GM06990 (cell line): ENCODE measurements at regions not wholly inside any gene's neighbourhood (a gene's known extent, or its start where the extent isn't known, plus 50 kb on each side); places are given as distances from the start of the nearest gene placed in this dataset.
"Not testable (repeated sequence)": the region's sequence is repeated elsewhere in the genome, so short reads cannot be mapped to it uniquely, and the experiment has no call there.

Source experiments
- DNase-seq: peaks from one replicate; pipeline ENCODE4 v3.0.0-alpha.2; 2011; ENCODE audit not compliant: insufficient read length; ENCODE audit errors: extremely low read depth
- H3K27me3 ChIP-seq: replicated peaks from 2 replicates; pipeline ENCODE4 v1.6.0; 2011; ENCODE audit warnings: low read length; ENCODE audit not compliant: control insufficient read depth, insufficient read depth
- H3K36me3 ChIP-seq: 2 replicates; pipeline ENCODE4 v1.5.1; 2011; ENCODE audit warnings: low read length; ENCODE audit not compliant: control insufficient read depth, insufficient read depth
- H3K4me3 ChIP-seq: replicated peaks from 2 replicates; pipeline ENCODE4 v1.5.1; 2011; ENCODE audit warnings: low read depth, mild to moderate bottlenecking, control low read depth, low read length
- TF ChIP-seq, protein P1 (sequence below): IDR thresholded peaks from 2 replicates; pipeline ENCODE4 v1.5.1; 2011; ENCODE audit warnings: low read length, control low read depth, mild to moderate bottlenecking, inconsistent platforms; ENCODE audit not compliant: insufficient read depth, poor library complexity, severe bottlenecking

DNA sequence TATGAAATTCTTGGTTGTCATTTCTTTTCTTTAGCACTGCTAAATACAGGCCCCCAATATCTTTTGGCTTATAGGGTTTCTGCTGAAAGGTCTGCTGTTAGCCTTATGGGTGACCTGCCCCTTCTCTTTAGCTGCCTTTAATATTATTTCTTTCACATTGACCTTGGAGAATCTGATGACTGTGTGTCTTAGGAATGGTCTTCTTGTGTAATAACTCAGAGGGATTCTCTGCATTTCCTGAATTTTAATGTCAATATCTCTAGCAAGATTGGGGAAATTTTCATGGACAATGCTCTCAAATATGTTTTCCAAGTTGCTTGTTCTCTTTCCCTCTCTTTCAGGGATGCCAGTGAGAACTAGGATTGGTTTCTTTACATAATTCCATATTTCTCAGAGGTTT lies 292.4 kb downstream of the SLC7A11 start:
- Histone ChIP-seq H3K4me3 (no peak overlapping the region), H3K27me3 (no peaks in the 10 kb centered on the region), H3K36me3 (no peaks in the 10 kb centered on the region)
- TF ChIP-seq, protein P1, sequence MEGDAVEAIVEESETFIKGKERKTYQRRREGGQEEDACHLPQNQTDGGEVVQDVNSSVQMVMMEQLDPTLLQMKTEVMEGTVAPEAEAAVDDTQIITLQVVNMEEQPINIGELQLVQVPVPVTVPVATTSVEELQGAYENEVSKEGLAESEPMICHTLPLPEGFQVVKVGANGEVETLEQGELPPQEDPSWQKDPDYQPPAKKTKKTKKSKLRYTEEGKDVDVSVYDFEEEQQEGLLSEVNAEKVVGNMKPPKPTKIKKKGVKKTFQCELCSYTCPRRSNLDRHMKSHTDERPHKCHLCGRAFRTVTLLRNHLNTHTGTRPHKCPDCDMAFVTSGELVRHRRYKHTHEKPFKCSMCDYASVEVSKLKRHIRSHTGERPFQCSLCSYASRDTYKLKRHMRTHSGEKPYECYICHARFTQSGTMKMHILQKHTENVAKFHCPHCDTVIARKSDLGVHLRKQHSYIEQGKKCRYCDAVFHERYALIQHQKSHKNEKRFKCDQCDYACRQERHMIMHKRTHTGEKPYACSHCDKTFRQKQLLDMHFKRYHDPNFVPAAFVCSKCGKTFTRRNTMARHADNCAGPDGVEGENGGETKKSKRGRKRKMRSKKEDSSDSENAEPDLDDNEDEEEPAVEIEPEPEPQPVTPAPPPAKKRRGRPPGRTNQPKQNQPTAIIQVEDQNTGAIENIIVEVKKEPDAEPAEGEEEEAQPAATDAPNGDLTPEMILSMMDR: no peak
- no peak for DNase-seq

DNA sequence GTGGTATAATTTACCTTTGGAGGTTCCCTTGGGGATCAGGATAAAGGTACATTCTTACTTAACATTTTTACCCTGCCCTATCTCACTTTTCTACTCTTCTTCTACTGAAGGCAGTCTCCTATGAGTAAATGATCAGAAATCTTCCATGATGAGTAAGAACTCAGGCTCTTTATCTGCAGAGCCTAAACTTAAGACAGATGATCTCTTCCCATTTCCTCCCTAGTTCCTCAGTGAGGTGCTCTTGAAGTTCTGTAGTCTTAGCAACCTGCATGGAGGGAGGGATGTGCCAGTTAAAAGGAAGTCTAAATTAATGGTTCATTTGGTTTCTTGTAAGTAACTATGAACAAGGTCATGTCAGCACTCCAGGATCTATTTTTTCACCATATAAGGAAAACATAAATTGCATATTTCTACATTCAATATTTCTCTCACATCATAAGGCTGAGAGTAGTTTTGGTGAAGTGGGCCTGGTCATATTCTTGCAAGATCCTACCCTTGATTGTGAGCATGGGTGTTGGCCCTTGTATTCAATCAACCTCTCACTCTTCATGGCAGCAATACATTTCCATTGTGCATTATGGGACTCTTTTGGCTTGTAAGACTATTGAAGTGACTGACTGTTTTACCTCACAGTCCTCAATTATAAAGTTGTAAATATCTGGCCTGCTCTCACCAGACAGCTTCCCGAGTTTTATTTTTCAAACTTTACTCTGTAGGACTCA lies 295.5 kb downstream of the SLC7A11 start:
- Histone ChIP-seq H3K36me3 (no peaks in the 10 kb centered on the region), H3K27me3 (no peaks in the 10 kb centered on the region), H3K4me3 (no peak overlapping the region)
- no peak for DNase-seq
- TF ChIP-seq, protein P1: no peak

DNA sequence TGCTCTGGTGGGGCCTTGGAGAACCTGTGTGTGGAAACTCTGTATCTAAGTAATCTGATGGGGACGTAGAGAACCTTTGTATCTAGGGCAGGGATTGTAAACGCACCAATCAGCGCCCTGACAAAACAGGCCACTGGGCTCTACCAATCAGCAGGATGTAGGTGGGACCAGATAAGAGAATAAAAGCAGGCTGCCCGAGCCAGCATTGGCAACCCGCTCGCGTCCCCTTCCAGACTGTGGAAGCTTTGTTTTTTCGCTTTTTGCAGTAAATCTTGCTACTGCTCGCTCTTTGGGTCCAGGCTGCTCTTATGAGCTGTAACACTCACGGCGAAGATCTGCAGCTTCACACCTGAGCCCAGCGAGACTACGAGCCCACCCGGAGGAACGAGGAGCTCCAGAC lies 299.3 kb downstream of the SLC7A11 start:
- not testable (repeated sequence) for H3K36me3 ChIP-seq, H3K27me3 ChIP-seq, DNase-seq, H3K4me3 ChIP-seq

DNA sequence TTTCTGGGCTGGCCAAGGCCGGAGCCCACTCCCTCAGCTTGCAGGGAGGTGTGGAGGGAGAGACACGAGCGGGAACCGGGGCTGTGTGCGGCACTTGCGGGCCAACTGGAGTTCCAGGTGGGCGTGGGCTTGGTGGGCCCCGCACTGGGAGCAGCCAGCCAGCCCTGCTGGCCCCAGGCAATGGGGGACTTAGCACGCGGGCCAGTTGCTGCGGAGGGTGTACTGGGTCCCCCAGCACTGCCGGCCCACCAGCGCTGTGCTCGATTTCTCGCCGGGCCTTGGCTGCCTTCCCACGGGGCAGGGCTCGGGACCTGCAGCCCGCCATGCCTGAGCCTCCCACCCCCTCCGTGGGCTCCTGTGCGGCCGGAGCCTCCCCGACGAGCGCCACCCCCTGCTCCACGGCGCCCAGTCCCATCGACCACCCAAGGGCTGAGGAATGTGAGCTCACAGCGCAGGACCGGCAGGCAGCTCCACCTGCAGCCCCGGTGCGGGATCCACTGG lies 300.1 kb downstream of the SLC7A11 start:
- H3K27me3 ChIP-seq, H3K4me3 ChIP-seq, DNase-seq, H3K36me3 ChIP-seq: not testable (repeated sequence)

DNA sequence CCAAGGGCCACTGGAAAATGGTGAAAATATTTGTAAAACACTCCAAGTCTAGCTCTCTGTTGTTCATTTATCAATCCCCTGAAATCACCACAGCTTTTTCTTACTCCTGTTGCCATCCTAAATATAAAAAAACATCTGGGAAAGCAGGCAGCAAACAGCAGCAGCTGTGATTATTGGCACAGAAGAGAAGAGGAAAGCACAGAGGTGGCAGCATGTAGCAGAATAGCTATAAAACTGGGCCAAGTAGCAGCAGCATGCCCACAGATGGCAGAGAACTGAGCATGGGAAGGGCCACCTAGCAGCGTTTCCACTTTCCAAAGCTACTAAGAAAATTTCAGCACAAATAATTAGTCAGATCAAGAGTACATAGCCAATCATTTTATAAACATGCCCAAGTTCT lies 307.2 kb downstream of the SLC7A11 start:
- TF ChIP-seq, protein P1: no peak
- H3K36me3 ChIP-seq: no peaks in the 10 kb centered on the region
- H3K4me3 ChIP-seq: no peak overlapping the region
- no peak for DNase-seq
- no peaks in the 10 kb centered on the region for H3K27me3 ChIP-seq

DNA sequence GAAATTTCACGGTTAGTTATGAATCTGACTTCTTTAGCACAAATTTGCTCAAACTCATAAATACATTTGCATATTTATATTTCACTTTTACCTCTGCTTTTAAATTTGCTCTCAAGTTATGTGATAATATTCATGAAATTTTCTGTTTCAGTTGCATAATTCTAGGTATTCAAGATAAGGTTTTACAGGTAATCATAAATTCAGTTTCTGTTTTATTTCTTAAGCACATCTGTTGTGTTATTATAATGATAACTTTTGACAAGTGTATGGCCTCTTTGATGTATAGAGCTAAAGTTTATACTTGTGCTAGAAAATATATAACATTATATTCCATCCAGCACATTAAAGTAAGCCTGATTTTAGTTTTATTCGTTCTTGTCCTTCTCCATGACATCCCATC lies 308.1 kb downstream of the SLC7A11 start:
- Histone ChIP-seq H3K27me3 (no peaks in the 10 kb centered on the region), H3K4me3 (no peak overlapping the region), H3K36me3 (no peaks in the 10 kb centered on the region)
- TF ChIP-seq, protein P1: no peak
- DNase-seq: no peak

DNA sequence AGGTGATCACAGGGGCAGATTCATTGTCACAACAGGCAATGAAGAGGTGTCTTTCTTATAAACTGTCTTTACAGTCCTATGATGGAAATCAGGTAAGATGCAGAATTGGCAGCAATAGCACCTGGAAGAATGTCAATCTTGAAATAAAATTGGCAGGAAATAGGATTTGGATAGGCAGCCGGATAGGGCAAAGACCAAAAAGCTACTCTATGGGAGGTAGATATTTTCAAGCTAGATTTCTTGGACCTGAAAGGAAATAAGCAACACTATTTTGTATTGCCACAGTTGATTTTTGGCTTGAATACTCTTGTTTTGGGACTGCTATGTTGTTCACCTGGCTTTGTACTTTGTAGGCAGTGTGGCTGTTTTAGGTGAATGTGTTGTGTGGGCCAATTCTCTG lies 314.2 kb downstream of the SLC7A11 start:
- H3K36me3 ChIP-seq: no peaks in the 10 kb centered on the region
- TF ChIP-seq, protein P1: no peak
- DNase-seq: no peak
- no peak overlapping the region for H3K4me3 ChIP-seq
- H3K27me3 ChIP-seq: no peaks in the 10 kb centered on the region
